G401.6 (cell line): ENCODE measurements at regions not wholly inside any gene's neighbourhood (a gene's known extent, or its start where the extent isn't known, plus 50 kb on each side); places are given as distances from the start of the nearest gene placed in this dataset.

ENCODE experiments used
- FAIRE-seq: peaks from 2 replicates; lab custom pipeline; 2012; peaks lifted over from hg19 to GRCh38; lab: Jason Lieb, UNC

- no peak for FAIRE-seq
These were observed 165.5 kb upstream of the OPRM1 start for GRCh38 chr6:153873541-153873940.

GRCh38 chr6:153872946-153873345 lies 166.1 kb upstream of the OPRM1 start:
- no peak for FAIRE-seq

GRCh38 chr6:153862927-153863326 lies 176.1 kb upstream of the OPRM1 start:
- no peak for FAIRE-seq

GRCh38 chr6:153862139-153862538 lies 176.9 kb upstream of the OPRM1 start:
- no peak for FAIRE-seq

- FAIRE-seq = no peak
These were observed 180.5 kb upstream of the OPRM1 start for GRCh38 chr6:153858529-153858928.

GRCh38 chr6:153856929-153857376 lies 182.1 kb upstream of the OPRM1 start:
- no peak for FAIRE-seq

GRCh38 chr6:153852481-153852880 lies 186.6 kb upstream of the OPRM1 start:
- no peak for FAIRE-seq

- FAIRE-seq = no peak
These were observed 187.0 kb upstream of the OPRM1 start for GRCh38 chr6:153852034-153852433.

- no peak for FAIRE-seq
These were observed 189.8 kb upstream of the OPRM1 start for GRCh38 chr6:153849072-153849779.

- no peak for FAIRE-seq
These were observed 195.6 kb upstream of the OPRM1 start for GRCh38 chr6:153843420-153843819.

GRCh38 chr6:153842491-153842890 lies 196.5 kb upstream of the OPRM1 start:
- no peak for FAIRE-seq

- no peak for FAIRE-seq
These were observed 198.8 kb upstream of the OPRM1 start for GRCh38 chr6:153840039-153840850.

GRCh38 chr6:153832543-153832942 lies 206.5 kb upstream of the OPRM1 start:
- no peak for FAIRE-seq

GRCh38 chr6:153831350-153832078 lies 207.5 kb upstream of the OPRM1 start:
- FAIRE-seq = no peak

GRCh38 chr6:153817173-153817572 lies 221.9 kb upstream of the OPRM1 start:
- FAIRE-seq = no peak

GRCh38 chr6:153816366-153816765 lies 222.7 kb upstream of the OPRM1 start:
- FAIRE-seq = no peak

GRCh38 chr6:153814136-153814535 lies 224.9 kb upstream of the OPRM1 start:
- no peak for FAIRE-seq

- FAIRE-seq = no peak
These were observed 234.2 kb upstream of the OPRM1 start for GRCh38 chr6:153804755-153805330.

GRCh38 chr6:153801917-153802316 lies 237.1 kb upstream of the OPRM1 start:
- no peak for FAIRE-seq

GRCh38 chr6:153800580-153801188 lies 238.4 kb upstream of the OPRM1 start:
- FAIRE-seq = no peak

GRCh38 chr6:153790876-153791473 lies 248.1 kb upstream of the OPRM1 start:
- no peak for FAIRE-seq

- no peak for FAIRE-seq
These were observed 249.0 kb upstream of the OPRM1 start for GRCh38 chr6:153790048-153790447.
